H1 (cell line): ENCODE measurements at regions not wholly inside any gene's neighbourhood (a gene's known extent, or its start where the extent isn't known, plus 50 kb on each side); places are given as distances from the start of the nearest gene placed in this dataset.

Experiments
- CEBPB ChIP-seq: IDR thresholded peaks from 2 replicates; pipeline ENCODE4 v1.6.1; 2012; ENCODE audit warnings: low read depth, low read length
- CTCF ChIP-seq, 3 experiments: IDR thresholded peaks; 1 replicate in 2 of 3; 2 replicates in 1 of 3; pipeline versions ENCODE4 v1.5.1 to v1.6.1; 2011; ENCODE audit warnings: low read length in 3 of 3, mild to moderate bottlenecking in 3 of 3, inconsistent platforms in 2 of 3, low read depth in 1 of 3, moderate library complexity in 1 of 3; ENCODE audit not compliant: insufficient read depth in 1 of 3; ENCODE audit errors: control extremely low read depth in 1 of 3
- EP300 ChIP-seq, 2 experiments: IDR thresholded peaks; 1 replicate in 1 of 2; 2 replicates in 1 of 2; pipeline ENCODE4 v1.6.1; 2011 to 2012; ENCODE audit warnings: low read depth in 2 of 2, low read length in 2 of 2, mild to moderate bottlenecking in 2 of 2, borderline replicate concordance in 1 of 2, inconsistent platforms in 1 of 2, moderate library complexity in 1 of 2
- FOSL1 ChIP-seq: IDR thresholded peaks from 2 replicates; pipeline ENCODE4 v1.6.1; 2011; ENCODE audit warnings: mild to moderate bottlenecking, low read depth, low read length, moderate library complexity; ENCODE audit not compliant: insufficient read depth
- POLR2AphosphoS5 ChIP-seq: IDR thresholded peaks from 2 replicates; pipeline ENCODE4 v1.6.1; 2011; ENCODE audit warnings: low read depth, low read length
- SIN3A ChIP-seq, 2 experiments: IDR thresholded peaks in 1 of 2; conservative IDR thresholded peaks in 1 of 2; 2 replicates each; pipeline ENCODE4 v1.6.1; 2011 to 2012; ENCODE audit warnings: low read length in 2 of 2, improper control_type of control experiment in 1 of 2, low read depth in 1 of 2, mild to moderate bottlenecking in 1 of 2
- SP2 ChIP-seq: IDR thresholded peaks from 2 replicates; pipeline ENCODE4 v1.6.1; 2012; ENCODE audit warnings: mild to moderate bottlenecking, low read length, inconsistent platforms
- TEAD4 ChIP-seq: IDR thresholded peaks from 2 replicates; pipeline ENCODE4 v1.6.1; 2012; ENCODE audit warnings: low read depth, low read length, inconsistent platforms, mixed read lengths
- YY1 ChIP-seq: IDR thresholded peaks from 2 replicates; pipeline ENCODE4 v1.6.1; 2011; ENCODE audit warnings: low read depth, mild to moderate bottlenecking, low read length

- TF ChIP-seq FOSL1 (no peak), EP300 (IDR thresholded peaks at IDR 0.05; ENCODE audit: borderline replicate concordance in 1 of 2, low read depth in 2 of 2, low read length in 2 of 2) (no peak), TEAD4 (no peak), POLR2AphosphoS5 (no peak), SP2 (no peak), SIN3A (conservative IDR thresholded peaks at IDR 0.05 in 1 of 2, IDR thresholded peaks at IDR 0.05 in 1 of 2; ENCODE audit: low read depth in 1 of 2, low read length in 2 of 2) (no peak), YY1 (no peak), CEBPB (no peak), CTCF (IDR thresholded peaks at IDR 0.05; ENCODE audit: control extremely low read depth in 1 of 3, insufficient read depth in 1 of 3, low read depth in 1 of 3, low read length in 3 of 3) (no peak)
These were observed 255.3 kb upstream of the PCDH10 start for GRCh38 chr4:132893787-132894186.
